ENCODE measurements at regions not wholly inside any gene's neighbourhood (a gene's known extent, or its start where the extent isn't known, plus 50 kb on each side); places are given as distances from the start of the nearest gene placed in this dataset.

- ChIA-PET CTCF (no interaction called here), POLR2A (ENCODE audit: unreplicated experiment) (no interaction called here)
- no peaks in the 10 kb centered on the region for H3K36me3 ChIP-seq (ENCODE audit: low read depth)
- no TSS peak for BruUV-seq (replicated peaks)
- H3K9me2 ChIP-seq (ENCODE audit: insufficient read depth) = no peaks in the 10 kb centered on the region
- no peaks in the 10 kb centered on the region for H4K20me1 ChIP-seq (ENCODE audit: insufficient read depth)
- H3K9me3 ChIP-seq (ENCODE audit: insufficient read depth, low read depth) = no peaks in the 10 kb centered on the region
- no peaks in the 10 kb centered on the region for H3K79me2 ChIP-seq (ENCODE audit: low read depth)
- TF ChIP-seq CTCF (conservative IDR thresholded peaks at IDR 0.05) = no peak
- no peak for TF ChIP-seq EZH2 (IDR thresholded peaks at IDR 0.05; ENCODE audit: low read depth)
- no peaks in the 10 kb centered on the region for H3F3A ChIP-seq (ENCODE audit: insufficient read depth, low read depth)
- H3K27me3 ChIP-seq (ENCODE audit: insufficient read depth, low read depth) = no peaks in the 10 kb centered on the region
- no peak overlapping the region for H3K27ac ChIP-seq
- no peak overlapping the region for H3K4me3 ChIP-seq
- no peak for DNase-seq
- intact Hi-C loops (cut with micrococcal nuclease; ENCODE audit: unreplicated experiment) = no loop called here
- H3K4me2 ChIP-seq = no peak overlapping the region
- H2AFZ ChIP-seq = no peak overlapping the region
- H3K4me1 ChIP-seq (replicated peaks; ENCODE audit: insufficient read depth) = no peaks in the 10 kb centered on the region
These were observed 695.7 kb upstream of the USP15 start for GRCh38 chr12:61564466-61564865.

GRCh38 chr12:61566183-61566582 is 694.0 kb upstream of the USP15 start:
- DNase-seq = no peak
- Histone ChIP-seq H3K9me3 (ENCODE audit: insufficient read depth, low read depth) (no peaks in the 10 kb centered on the region), H3F3A (ENCODE audit: insufficient read depth, low read depth) (no peaks in the 10 kb centered on the region), H3K79me2 (ENCODE audit: low read depth) (no peaks in the 10 kb centered on the region), H4K20me1 (ENCODE audit: insufficient read depth) (no peaks in the 10 kb centered on the region; the same call in 1 of the 2 replicates), H3K9me2 (ENCODE audit: insufficient read depth) (no peaks in the 10 kb centered on the region), H3K36me3 (ENCODE audit: low read depth) (no peaks in the 10 kb centered on the region), H3K27me3 (ENCODE audit: insufficient read depth, low read depth) (no peaks in the 10 kb centered on the region), H3K27ac (no peak overlapping the region), H3K4me1 (replicated peaks; ENCODE audit: insufficient read depth) (no peaks in the 10 kb centered on the region), H2AFZ (no peak overlapping the region), H3K4me3 (no peak overlapping the region), H3K4me2 (no peak overlapping the region)
- no peak for TF ChIP-seq CTCF (conservative IDR thresholded peaks at IDR 0.05)
- TF ChIP-seq EZH2 (IDR thresholded peaks at IDR 0.05; ENCODE audit: low read depth) = no peak
- no TSS peak for BruUV-seq (replicated peaks)
- intact Hi-C loops (cut with micrococcal nuclease; ENCODE audit: unreplicated experiment) = no loop called here
- ChIA-PET CTCF (no interaction called here), POLR2A (ENCODE audit: unreplicated experiment) (no interaction called here)

GRCh38 chr12:61574339-61574738 is 685.9 kb upstream of the USP15 start:
- H3F3A ChIP-seq (ENCODE audit: insufficient read depth, low read depth) = no peaks in the 10 kb centered on the region
- H3K9me3 ChIP-seq (ENCODE audit: insufficient read depth, low read depth) = no peaks in the 10 kb centered on the region
- intact Hi-C loops (cut with micrococcal nuclease; ENCODE audit: unreplicated experiment) = no loop called here
- H4K20me1 ChIP-seq (ENCODE audit: insufficient read depth) = no peaks in the 10 kb centered on the region; the same call in 1 of the 2 replicates
- no peaks in the 10 kb centered on the region for H3K4me1 ChIP-seq (replicated peaks; ENCODE audit: insufficient read depth)
- no peak overlapping the region for H3K4me3 ChIP-seq
- CTCF ChIA-PET = no interaction called here
- H3K36me3 ChIP-seq (ENCODE audit: low read depth) = no peaks in the 10 kb centered on the region
- no peak overlapping the region for H3K27ac ChIP-seq
- no peaks in the 10 kb centered on the region for H3K79me2 ChIP-seq (ENCODE audit: low read depth)
- H2AFZ ChIP-seq = no peak overlapping the region
- no TSS peak for BruUV-seq (replicated peaks)
- H3K27me3 ChIP-seq (ENCODE audit: insufficient read depth, low read depth) = no peaks in the 10 kb centered on the region
- POLR2A ChIA-PET (ENCODE audit: unreplicated experiment) = no interaction called here
- no peaks in the 10 kb centered on the region for H3K9me2 ChIP-seq (ENCODE audit: insufficient read depth)
- DNase-seq = no peak
- no peak overlapping the region for H3K4me2 ChIP-seq
- TF ChIP-seq CTCF (conservative IDR thresholded peaks at IDR 0.05) (no peak), EZH2 (IDR thresholded peaks at IDR 0.05; ENCODE audit: low read depth) (no peak)
